GM12878 (cell line): ENCODE measurements at regions not wholly inside any gene's neighbourhood (a gene's known extent, or its start where the extent isn't known, plus 50 kb on each side); places are given as distances from the start of the nearest gene placed in this dataset.

ENCODE experiments used
- BACH1 ChIP-seq: fragments of 450-650 bp; IDR thresholded peaks from 2 replicates; pipeline ENCODE4 v1.6.1; 2017; ENCODE audit warnings: mild to moderate bottlenecking, borderline replicate concordance
- EZH2 ChIP-seq: IDR thresholded peaks from 2 replicates; pipeline ENCODE4 v1.6.1; 2012; ENCODE audit warnings: low read depth, mild to moderate bottlenecking, control low read depth, inconsistent platforms, low read length, borderline replicate concordance; ENCODE audit not compliant: control insufficient read depth
- SIN3A ChIP-seq: IDR thresholded peaks from 2 replicates; pipeline ENCODE4 v1.6.1; 2012; ENCODE audit warnings: low read depth, low read length, improper control_type of control experiment
- SMC3 ChIP-seq: IDR thresholded peaks from 2 replicates; pipeline ENCODE4 v1.6.1; 2011; ENCODE audit warnings: low read length, improper control_type of control experiment, borderline replicate concordance
- TBL1XR1 ChIP-seq: IDR thresholded peaks from 2 replicates; pipeline ENCODE4 v1.6.1; 2012; ENCODE audit warnings: low read depth, low read length, improper control_type of control experiment
- TF ChIP-seq, protein P1 (sequence below): IDR thresholded peaks from 2 replicates; pipeline ENCODE4 v1.6.1; 2011; ENCODE audit warnings: mild to moderate bottlenecking, low read depth, low read length, moderate library complexity; ENCODE audit not compliant: insufficient replicate concordance

DNA sequence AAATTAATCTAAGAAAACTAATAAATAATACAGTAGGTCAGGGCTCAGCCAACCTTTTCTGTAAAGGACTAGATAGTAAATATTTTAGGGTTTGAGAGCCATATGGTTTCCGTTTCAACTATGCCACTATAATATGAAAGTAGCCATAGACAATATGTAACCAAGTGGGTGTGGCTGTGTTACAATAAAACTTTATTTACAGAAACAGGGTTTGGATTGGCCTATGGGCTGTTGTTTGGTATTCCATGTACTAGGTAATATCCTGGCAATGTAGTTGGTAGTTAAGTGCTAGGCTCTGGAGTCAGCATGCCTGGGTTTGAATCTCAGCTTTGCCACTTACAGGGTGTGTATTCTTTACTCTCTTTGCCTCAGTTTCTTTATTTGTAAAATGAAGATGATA is 156.5 kb upstream of the RPH3A start:
- TF ChIP-seq EZH2 (no peak), SMC3 (no peak), BACH1 (no peak), SIN3A (no peak), TBL1XR1 (no peak)
- TF ChIP-seq, protein P1, sequence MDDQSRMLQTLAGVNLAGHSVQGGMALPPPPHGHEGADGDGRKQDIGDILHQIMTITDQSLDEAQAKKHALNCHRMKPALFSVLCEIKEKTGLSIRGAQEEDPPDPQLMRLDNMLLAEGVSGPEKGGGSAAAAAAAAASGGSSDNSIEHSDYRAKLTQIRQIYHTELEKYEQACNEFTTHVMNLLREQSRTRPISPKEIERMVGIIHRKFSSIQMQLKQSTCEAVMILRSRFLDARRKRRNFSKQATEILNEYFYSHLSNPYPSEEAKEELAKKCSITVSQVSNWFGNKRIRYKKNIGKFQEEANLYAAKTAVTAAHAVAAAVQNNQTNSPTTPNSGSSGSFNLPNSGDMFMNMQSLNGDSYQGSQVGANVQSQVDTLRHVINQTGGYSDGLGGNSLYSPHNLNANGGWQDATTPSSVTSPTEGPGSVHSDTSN = no peak
